ENCODE measurements at regions not wholly inside any gene's neighbourhood (a gene's known extent, or its start where the extent isn't known, plus 50 kb on each side); places are given as distances from the start of the nearest gene placed in this dataset.

DNA sequence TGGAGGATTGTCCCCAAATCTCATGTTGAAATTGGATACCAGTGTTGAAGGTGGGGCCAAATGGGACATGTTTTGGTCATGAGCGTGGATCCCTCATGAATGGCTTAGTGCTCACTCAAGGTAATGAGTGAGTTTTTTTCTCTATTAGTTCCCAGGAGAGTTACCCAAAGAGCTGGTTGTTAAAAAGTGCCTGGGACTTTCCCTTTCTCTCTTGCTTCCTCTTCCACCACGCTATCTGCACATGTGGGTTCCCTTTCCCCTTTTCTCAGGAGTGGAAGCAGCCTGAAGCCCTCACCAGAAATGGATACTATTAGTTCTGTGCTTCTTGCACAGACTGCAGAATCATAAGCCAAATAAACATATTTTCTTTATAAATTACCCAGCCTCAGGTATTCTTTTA lies 465.4 kb downstream of the FSCB start:
- TF ChIP-seq, protein P1, sequence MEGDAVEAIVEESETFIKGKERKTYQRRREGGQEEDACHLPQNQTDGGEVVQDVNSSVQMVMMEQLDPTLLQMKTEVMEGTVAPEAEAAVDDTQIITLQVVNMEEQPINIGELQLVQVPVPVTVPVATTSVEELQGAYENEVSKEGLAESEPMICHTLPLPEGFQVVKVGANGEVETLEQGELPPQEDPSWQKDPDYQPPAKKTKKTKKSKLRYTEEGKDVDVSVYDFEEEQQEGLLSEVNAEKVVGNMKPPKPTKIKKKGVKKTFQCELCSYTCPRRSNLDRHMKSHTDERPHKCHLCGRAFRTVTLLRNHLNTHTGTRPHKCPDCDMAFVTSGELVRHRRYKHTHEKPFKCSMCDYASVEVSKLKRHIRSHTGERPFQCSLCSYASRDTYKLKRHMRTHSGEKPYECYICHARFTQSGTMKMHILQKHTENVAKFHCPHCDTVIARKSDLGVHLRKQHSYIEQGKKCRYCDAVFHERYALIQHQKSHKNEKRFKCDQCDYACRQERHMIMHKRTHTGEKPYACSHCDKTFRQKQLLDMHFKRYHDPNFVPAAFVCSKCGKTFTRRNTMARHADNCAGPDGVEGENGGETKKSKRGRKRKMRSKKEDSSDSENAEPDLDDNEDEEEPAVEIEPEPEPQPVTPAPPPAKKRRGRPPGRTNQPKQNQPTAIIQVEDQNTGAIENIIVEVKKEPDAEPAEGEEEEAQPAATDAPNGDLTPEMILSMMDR (IDR thresholded peaks at IDR 0.05): no peak
- TF ChIP-seq POLR2A (IDR thresholded peaks at IDR 0.05): no peak

Measured in thyroid gland (tissue), 4 donors.